Omental fat pad (tissue), 3 donors: ENCODE measurements at regions not wholly inside any gene's neighbourhood (a gene's known extent, or its start where the extent isn't known, plus 50 kb on each side); places are given as distances from the start of the nearest gene placed in this dataset.

Source experiments
- ATAC-seq: fragments of 150-250 bp; one replicate; pipeline ENCODE4 v1.9.1; 2016; ENCODE audit warnings: mild to moderate bottlenecking, moderate library complexity; ENCODE audit not compliant: low FRiP score
- DNase-seq: peaks from one replicate; pipeline ENCODE4 v3.0.0-alpha.2; 2019; ENCODE audit warnings: low spot score
- CTCF ChIP-seq, 3 donors: fragments of 450-650 bp; IDR thresholded peaks; one replicate each; pipeline ENCODE4 v1.5.1; 2016 to 2017; ENCODE audit warnings: antibody characterized with exemption in 3 of 3, mild to moderate bottlenecking in 3 of 3, moderate library complexity in 2 of 3

GRCh38 chr4:181202240-181202639 lies 1041.0 kb upstream of the TENM3 start:
- no peak for DNase-seq
- TF ChIP-seq CTCF (IDR thresholded peaks at IDR 0.05), result no peak
- no peak for ATAC-seq

GRCh38 chr4:181204109-181204508 lies 1039.1 kb upstream of the TENM3 start:
- TF ChIP-seq CTCF (IDR thresholded peaks at IDR 0.05), result no peak
- ATAC-seq (no peak), DNase-seq (no peak)

GRCh38 chr4:181213551-181213950 lies 1029.7 kb upstream of the TENM3 start:
- ATAC-seq, result no peak
- TF ChIP-seq CTCF (IDR thresholded peaks at IDR 0.05), result no peak
- DNase-seq, result no peak

- TF ChIP-seq CTCF (IDR thresholded peaks at IDR 0.05), result no peak
- DNase-seq, result no peak
- no peak for ATAC-seq
Measured at GRCh38 chr4:181216501-181216900, 1026.7 kb upstream of the TENM3 start.

- TF ChIP-seq CTCF (IDR thresholded peaks at IDR 0.05), result no peak
- ATAC-seq, result no peak
- no peak for DNase-seq
Measured at GRCh38 chr4:181219783-181220416, 1023.3 kb upstream of the TENM3 start.

GRCh38 chr4:181224852-181225251 lies 1018.4 kb upstream of the TENM3 start:
- no peak for TF ChIP-seq CTCF (IDR thresholded peaks at IDR 0.05)
- DNase-seq (no peak), ATAC-seq (no peak)

- no peak for TF ChIP-seq CTCF (IDR thresholded peaks at IDR 0.05)
- ATAC-seq (no peak), DNase-seq (no peak)
Measured at GRCh38 chr4:181225616-181226261, 1017.5 kb upstream of the TENM3 start.
